ENCODE measurements at regions not wholly inside any gene's neighbourhood (a gene's known extent, or its start where the extent isn't known, plus 50 kb on each side); places are given as distances from the start of the nearest gene placed in this dataset.
"Not testable (repeated sequence)": the region's sequence is repeated elsewhere in the genome, so short reads cannot be mapped to it uniquely, and the experiment has no call there.

DNA sequence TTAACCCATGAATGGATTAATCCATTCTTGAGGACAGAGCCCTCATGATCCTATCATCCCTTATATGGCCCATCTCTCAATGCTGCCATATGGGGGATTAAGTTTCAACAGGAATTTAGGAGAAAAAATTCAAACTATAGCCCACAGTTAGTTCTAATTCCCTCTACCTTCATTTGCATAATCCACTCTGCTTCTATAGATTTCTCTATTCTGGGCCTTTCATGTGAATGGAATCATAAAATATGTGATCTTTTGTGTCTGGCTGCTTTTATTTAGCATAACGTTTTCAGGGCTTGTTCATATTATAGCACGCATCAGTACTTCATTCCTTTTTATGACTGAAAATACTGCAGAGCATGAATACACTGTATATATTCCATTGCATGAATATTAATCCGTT is 55.4 kb downstream of the CTSL start:
- TF ChIP-seq, protein P1, sequence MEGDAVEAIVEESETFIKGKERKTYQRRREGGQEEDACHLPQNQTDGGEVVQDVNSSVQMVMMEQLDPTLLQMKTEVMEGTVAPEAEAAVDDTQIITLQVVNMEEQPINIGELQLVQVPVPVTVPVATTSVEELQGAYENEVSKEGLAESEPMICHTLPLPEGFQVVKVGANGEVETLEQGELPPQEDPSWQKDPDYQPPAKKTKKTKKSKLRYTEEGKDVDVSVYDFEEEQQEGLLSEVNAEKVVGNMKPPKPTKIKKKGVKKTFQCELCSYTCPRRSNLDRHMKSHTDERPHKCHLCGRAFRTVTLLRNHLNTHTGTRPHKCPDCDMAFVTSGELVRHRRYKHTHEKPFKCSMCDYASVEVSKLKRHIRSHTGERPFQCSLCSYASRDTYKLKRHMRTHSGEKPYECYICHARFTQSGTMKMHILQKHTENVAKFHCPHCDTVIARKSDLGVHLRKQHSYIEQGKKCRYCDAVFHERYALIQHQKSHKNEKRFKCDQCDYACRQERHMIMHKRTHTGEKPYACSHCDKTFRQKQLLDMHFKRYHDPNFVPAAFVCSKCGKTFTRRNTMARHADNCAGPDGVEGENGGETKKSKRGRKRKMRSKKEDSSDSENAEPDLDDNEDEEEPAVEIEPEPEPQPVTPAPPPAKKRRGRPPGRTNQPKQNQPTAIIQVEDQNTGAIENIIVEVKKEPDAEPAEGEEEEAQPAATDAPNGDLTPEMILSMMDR (IDR thresholded peaks at IDR 0.05): no peak

DNA sequence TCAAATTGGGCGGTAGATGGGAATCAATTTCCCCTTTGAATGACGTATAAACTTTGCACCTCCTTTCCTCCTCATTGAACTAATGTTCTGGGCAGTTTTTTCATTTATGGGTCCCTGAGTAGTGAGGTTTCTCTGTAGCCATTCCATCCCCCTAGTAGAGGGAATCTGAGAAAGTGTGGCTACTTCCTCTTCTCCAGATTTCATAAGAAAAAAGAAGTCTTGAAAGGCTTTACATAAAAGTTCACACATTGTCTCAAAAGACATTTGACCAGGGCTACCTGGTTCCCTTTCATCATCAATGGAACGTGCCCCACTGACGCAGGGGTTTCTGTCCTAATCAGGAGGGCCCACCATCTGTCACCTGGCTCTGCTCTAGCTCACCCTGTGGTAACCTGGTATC is 57.3 kb downstream of the CTSL start:
- Mint-ChIP-seq H3K27me3 (ENCODE audit: insufficient read depth) (peaks cover 18% of the 10 kb centered on the region), H3K36me3 (ENCODE audit: low read depth) (no peaks in the 10 kb centered on the region), H3K9me3 (no peaks in the 10 kb centered on the region), H3K4me3 (no peak overlapping the region), H3K4me1 (ENCODE audit: low read depth) (no peaks in the 10 kb centered on the region), H3K27ac (no peak overlapping the region)
- DNase-seq: no peak
- TF ChIP-seq, protein P1 (IDR thresholded peaks at IDR 0.05): no peak

More for the DNA sequence above, 55.4 kb downstream of the CTSL start:
- no peak for DNase-seq
- H3K4me1 Mint-ChIP-seq (ENCODE audit: low read depth): no peaks in the 10 kb centered on the region
- peaks cover 18% of the 10 kb centered on the region for H3K27me3 Mint-ChIP-seq (ENCODE audit: insufficient read depth)
- H3K9me3 Mint-ChIP-seq: no peaks in the 10 kb centered on the region
- H3K4me3 Mint-ChIP-seq: no peak overlapping the region
- no peak overlapping the region for H3K27ac Mint-ChIP-seq
- H3K36me3 Mint-ChIP-seq (ENCODE audit: low read depth): no peaks in the 10 kb centered on the region

DNA sequence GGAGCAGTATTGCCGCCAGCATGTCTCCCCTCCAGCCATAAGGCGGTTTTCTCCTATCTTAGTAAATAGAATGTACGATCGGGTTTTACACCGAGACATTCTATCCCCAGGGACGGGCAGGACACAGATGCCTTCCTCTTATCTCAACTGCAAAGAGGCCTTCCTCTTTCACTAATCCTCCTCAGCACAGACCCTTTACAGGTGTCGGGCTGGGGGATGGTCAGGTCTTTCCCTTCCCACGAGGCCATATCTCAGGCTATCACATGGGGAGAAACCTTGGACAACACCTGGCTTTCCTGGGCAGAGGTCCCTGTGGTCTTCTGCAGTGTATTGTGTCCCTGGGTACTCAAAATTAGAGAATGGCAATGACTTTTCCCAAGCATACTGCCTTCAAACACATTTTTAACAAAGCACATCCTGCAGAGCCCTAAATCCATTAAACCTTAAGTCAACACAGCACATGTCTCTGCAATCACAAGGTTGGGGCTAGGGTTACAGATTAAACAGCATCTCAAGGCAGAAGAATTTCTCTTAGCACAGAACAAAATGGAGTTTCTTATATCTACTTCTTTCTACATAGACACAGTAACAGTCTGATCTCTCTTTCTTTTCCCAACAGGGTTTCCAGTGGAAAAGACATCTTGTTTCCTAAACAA is 59.5 kb downstream of the CTSL start:
- not testable (repeated sequence) for H3K9me3 Mint-ChIP-seq; H3K27ac Mint-ChIP-seq; DNase-seq; H3K36me3 Mint-ChIP-seq (ENCODE audit: low read depth); H3K4me3 Mint-ChIP-seq; H3K4me1 Mint-ChIP-seq (ENCODE audit: low read depth)
- peaks cover 19% of the 10 kb centered on the region for H3K27me3 Mint-ChIP-seq (ENCODE audit: insufficient read depth)

DNA sequence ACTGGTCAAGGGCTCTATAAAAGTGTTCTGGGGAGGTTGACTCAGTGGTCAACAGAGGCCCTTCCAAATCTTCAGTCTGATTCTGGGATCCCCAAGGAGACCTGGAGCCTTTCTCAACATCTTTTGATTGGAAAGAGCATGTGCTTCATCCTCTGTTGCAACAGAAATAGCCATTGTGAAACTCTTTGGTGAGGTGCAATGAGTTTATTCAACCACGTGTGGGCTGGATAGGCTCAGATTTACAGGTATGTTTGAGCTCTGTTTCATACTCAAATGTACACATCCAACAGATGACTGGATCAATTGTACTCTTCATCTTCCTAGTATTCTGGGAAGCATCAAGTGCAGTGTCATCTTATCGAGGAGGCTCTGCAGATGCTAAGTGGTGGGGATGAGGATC is 60.5 kb downstream of the CTSL start:
- H3K4me3 Mint-ChIP-seq: no peak overlapping the region
- no peak for DNase-seq
- no peaks in the 10 kb centered on the region for H3K36me3 Mint-ChIP-seq (ENCODE audit: low read depth)
- H3K9me3 Mint-ChIP-seq: no peaks in the 10 kb centered on the region
- H3K4me1 Mint-ChIP-seq (ENCODE audit: low read depth): peaks cover 10% of the 10 kb centered on the region
- H3K27ac Mint-ChIP-seq: no peak overlapping the region
- peaks cover 14% of the 10 kb centered on the region for H3K27me3 Mint-ChIP-seq (ENCODE audit: insufficient read depth)
- TF ChIP-seq, protein P1 (IDR thresholded peaks at IDR 0.05): no peak

DNA sequence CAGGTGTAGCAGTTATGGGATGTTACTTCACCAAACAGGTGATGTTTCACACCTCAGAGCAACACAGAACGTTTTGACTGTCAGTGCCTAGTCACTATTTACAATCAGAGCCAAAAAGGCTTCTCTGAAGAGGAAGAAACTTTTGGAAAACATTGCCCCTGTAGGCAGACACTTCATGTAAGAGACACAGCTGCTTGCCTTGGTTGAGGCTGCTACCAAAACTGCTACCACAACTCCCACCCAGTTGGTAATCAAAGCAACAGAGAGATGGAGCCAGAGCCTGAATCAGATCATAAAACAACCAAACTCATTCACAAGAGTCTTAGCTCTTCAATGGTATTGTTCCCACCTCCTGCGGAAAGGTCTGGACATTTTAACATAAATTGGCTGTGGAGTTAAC is 61.0 kb downstream of the CTSL start:
- DNase-seq: no peak
- no peaks in the 10 kb centered on the region for H3K9me3 Mint-ChIP-seq
- no peaks in the 10 kb centered on the region for H3K36me3 Mint-ChIP-seq (ENCODE audit: low read depth)
- H3K27ac Mint-ChIP-seq: no peak overlapping the region
- peaks cover 14% of the 10 kb centered on the region for H3K27me3 Mint-ChIP-seq (ENCODE audit: insufficient read depth)
- no peak overlapping the region for H3K4me3 Mint-ChIP-seq
- peaks cover 15% of the 10 kb centered on the region for H3K4me1 Mint-ChIP-seq (ENCODE audit: low read depth)
- TF ChIP-seq, protein P1 (IDR thresholded peaks at IDR 0.05): no peak

DNA sequence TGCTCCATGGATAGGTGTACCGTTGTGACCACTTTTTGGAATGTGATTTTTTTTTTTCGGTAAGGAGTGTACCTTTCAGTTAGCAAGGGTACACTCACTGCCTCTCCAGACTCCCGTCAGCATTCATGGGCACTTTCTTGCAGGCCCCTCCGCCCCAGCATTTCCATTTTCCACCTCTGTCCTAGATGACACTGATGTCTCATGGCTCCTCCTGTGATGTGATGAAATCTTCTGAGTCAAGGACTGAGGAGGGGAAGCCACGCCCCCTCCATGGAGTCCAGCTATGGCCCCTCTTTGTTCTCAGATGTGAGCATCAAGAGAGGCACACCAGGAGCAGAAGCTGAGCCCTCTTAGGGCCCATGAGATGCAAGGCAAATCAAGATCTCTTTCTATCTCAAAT is 61.8 kb downstream of the CTSL start:
- TF ChIP-seq, protein P1 (IDR thresholded peaks at IDR 0.05): no peak
- H3K9me3 Mint-ChIP-seq: no peaks in the 10 kb centered on the region
- H3K4me1 Mint-ChIP-seq (ENCODE audit: low read depth): peaks cover 22% of the 10 kb centered on the region
- DNase-seq: no peak
- no peaks in the 10 kb centered on the region for H3K36me3 Mint-ChIP-seq (ENCODE audit: low read depth)
- no peak overlapping the region for H3K27ac Mint-ChIP-seq
- H3K4me3 Mint-ChIP-seq: no peak overlapping the region
- peaks cover 14% of the 10 kb centered on the region for H3K27me3 Mint-ChIP-seq (ENCODE audit: insufficient read depth)

Data from HFFc6 (cell line).